CD4-positive, alpha-beta memory T cell (primary cell): ENCODE measurements at regions not wholly inside any gene's neighbourhood (a gene's known extent, or its start where the extent isn't known, plus 50 kb on each side); places are given as distances from the start of the nearest gene placed in this dataset.

Experiments used
- CTCF ChIA-PET: fragments of 350-600 bp; sonication (Branson Sonifier 250); formaldehyde crosslinking; loops from one replicate; lab custom pipeline; 2021; ENCODE audit warnings: inconsistent platforms; ENCODE audit not compliant: partially characterized antibody; lab: Charles Lee
- POLR2A ChIA-PET: fragments of 350-600 bp; sonication (Branson Sonifier 250); formaldehyde crosslinking; loops from one replicate; lab custom pipeline; 2021; ENCODE audit not compliant: partially characterized antibody; lab: Charles Lee
- DNase-seq, 5 donors: peaks; one replicate each; pipeline versions ENCODE4 v3.0.0 to v3.0.0-alpha.2; 2020 to 2022; ENCODE audit warnings: mixed read lengths in 1 of 5
- H3K27ac ChIP-seq: one replicate; pipeline ENCODE4 v1.7.0; 2013; ENCODE audit warnings: low read depth, low read length
- H3K27me3 ChIP-seq: 2 replicates; pipeline ENCODE4 v1.7.0; 2013; ENCODE audit warnings: mild to moderate bottlenecking, low read length, moderate library complexity; ENCODE audit not compliant: insufficient read depth
- H3K36me3 ChIP-seq: 2 replicates; pipeline ENCODE4 v1.7.0; 2013; ENCODE audit warnings: mild to moderate bottlenecking, low read length, moderate library complexity; ENCODE audit not compliant: insufficient read depth
- H3K4me1 ChIP-seq: 2 replicates; pipeline ENCODE4 v1.7.0; 2013; ENCODE audit warnings: mild to moderate bottlenecking, low read length, moderate library complexity; ENCODE audit not compliant: insufficient read depth
- H3K4me3 ChIP-seq, 2 donors: one replicate each; pipeline ENCODE4 v1.7.0; 2013; ENCODE audit warnings: low read length in 2 of 2, mild to moderate bottlenecking in 1 of 2
- H3K9me3 ChIP-seq, 2 donors: one replicate each; pipeline ENCODE4 v1.7.0; 2013; ENCODE audit warnings: low read length in 2 of 2, control low read depth in 1 of 2; ENCODE audit not compliant: control insufficient read depth in 1 of 2
- H3K27ac Mint-ChIP-seq, 7 donors: one replicate each; pipeline ENCODE4 v1.8.0; 2020 to 2021; ENCODE audit warnings: mixed read lengths in 7 of 7, mild to moderate bottlenecking in 6 of 7, inconsistent platforms in 3 of 7, moderate library complexity in 3 of 7
- H3K27me3 Mint-ChIP-seq, 2 donors: one replicate each; pipeline ENCODE4 v1.8.0; 2020 to 2021; ENCODE audit warnings: mixed read lengths in 2 of 2
- H3K36me3 Mint-ChIP-seq, 2 donors: one replicate each; pipeline ENCODE4 v1.8.0; 2020 to 2021; ENCODE audit warnings: mixed read lengths in 2 of 2, inconsistent platforms in 1 of 2, mild to moderate bottlenecking in 1 of 2
- H3K4me1 Mint-ChIP-seq, 4 donors: one replicate each; pipeline ENCODE4 v1.8.0; 2020 to 2021; ENCODE audit warnings: mixed read lengths in 4 of 4, mild to moderate bottlenecking in 1 of 4
- H3K4me3 Mint-ChIP-seq, 8 donors: one replicate each; pipeline ENCODE4 v1.8.0; 2020 to 2021; ENCODE audit warnings: mixed read lengths in 8 of 8, mild to moderate bottlenecking in 7 of 8, moderate library complexity in 6 of 8, inconsistent platforms in 3 of 8
- H3K9me3 Mint-ChIP-seq, 8 donors: one replicate each; pipeline ENCODE4 v1.8.0; 2020 to 2021; ENCODE audit warnings: mixed read lengths in 8 of 8, mild to moderate bottlenecking in 5 of 8, inconsistent platforms in 3 of 8, moderate library complexity in 1 of 8
- intact Hi-C: fragments of 100-400 bp; cut with micrococcal nuclease; formaldehyde crosslinking; loops from one replicate; pipeline ENCODE4 v1.15.1; 2023

DNA sequence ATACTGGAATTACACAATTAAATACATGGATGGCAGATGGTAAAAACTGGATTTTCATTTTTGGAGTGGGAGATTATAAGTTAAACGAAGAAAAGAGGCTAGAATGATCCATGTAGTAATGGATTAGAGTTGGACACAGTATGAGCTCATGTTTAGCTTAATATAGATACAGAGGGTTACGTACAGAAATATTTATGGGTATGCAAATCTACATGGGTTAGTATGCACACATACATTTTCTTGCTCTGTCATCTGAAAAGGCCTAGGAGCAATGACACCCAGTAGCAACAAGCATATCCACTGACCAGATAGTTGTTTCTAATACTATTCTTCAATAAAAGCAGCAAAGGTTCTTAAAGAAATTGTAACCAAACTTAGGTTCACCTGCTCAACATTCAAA lies 366.4 kb downstream of the SEMA3D start:
- Mint-ChIP-seq H3K36me3 (no peaks in the 10 kb centered on the region), H3K27me3 (no peaks in the 10 kb centered on the region), H3K4me3 (no peak overlapping the region), H3K4me1 (no peaks in the 10 kb centered on the region), H3K9me3 (peaks cover 2 to 14% (median 6%) of the 10 kb centered on the region in 8 donors), H3K27ac (no peak overlapping the region)
- intact Hi-C loops = no loop called here
- ChIA-PET CTCF (no interaction called here), POLR2A (no interaction called here)
- no peak overlapping the region for H3K4me3 ChIP-seq
- H3K4me1 ChIP-seq = no peaks in the 10 kb centered on the region
- no peaks in the 10 kb centered on the region for H3K9me3 ChIP-seq
- no peak overlapping the region for H3K27ac ChIP-seq
- no peaks in the 10 kb centered on the region for H3K27me3 ChIP-seq
- DNase-seq = no peak
- H3K36me3 ChIP-seq = no peaks in the 10 kb centered on the region

- Histone ChIP-seq H3K9me3 (no peaks in the 10 kb centered on the region), H3K27me3 (no peaks in the 10 kb centered on the region), H3K4me3 (no peak overlapping the region), H3K36me3 (no peaks in the 10 kb centered on the region), H3K27ac (no peak overlapping the region), H3K4me1 (no peaks in the 10 kb centered on the region)
- H3K27ac Mint-ChIP-seq = no peak overlapping the region
- intact Hi-C loops = no loop called here
- H3K4me1 Mint-ChIP-seq = no peaks in the 10 kb centered on the region
- H3K27me3 Mint-ChIP-seq = no peaks in the 10 kb centered on the region
- ChIA-PET CTCF (no interaction called here), POLR2A (no interaction called here)
- H3K4me3 Mint-ChIP-seq = no peak overlapping the region
- no peak for DNase-seq
- H3K36me3 Mint-ChIP-seq = no peaks in the 10 kb centered on the region
- peaks cover 2 to 9% (median 3%) of the 10 kb centered on the region in 8 donors for H3K9me3 Mint-ChIP-seq
Observed at GRCh38 chr7:84817016-84817415, 369.8 kb downstream of the SEMA3D start.

DNA sequence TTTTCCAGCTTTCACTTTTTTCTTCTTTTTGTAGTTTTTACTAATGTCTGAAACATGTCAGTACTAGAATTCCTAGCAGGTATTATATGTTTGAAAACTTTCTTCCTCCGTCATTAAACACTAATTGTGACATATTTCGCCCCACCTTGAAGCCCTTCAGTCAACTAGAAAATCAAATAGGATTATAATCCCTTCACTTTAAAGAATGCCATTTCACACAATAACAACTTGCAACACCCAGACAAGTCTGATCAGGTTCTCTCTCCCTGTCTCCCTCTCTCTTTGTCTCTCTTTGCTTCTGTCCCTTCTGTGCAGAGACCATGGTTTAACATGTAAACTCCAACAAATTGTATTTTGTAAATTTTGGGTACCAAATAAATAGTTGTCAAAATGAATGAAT lies 373.5 kb downstream of the SEMA3D start:
- H3K4me1 Mint-ChIP-seq = no peaks in the 10 kb centered on the region
- H3K27me3 Mint-ChIP-seq = no peaks in the 10 kb centered on the region
- Histone ChIP-seq H3K27me3 (no peaks in the 10 kb centered on the region), H3K9me3 (no peaks in the 10 kb centered on the region), H3K36me3 (no peaks in the 10 kb centered on the region), H3K4me1 (no peaks in the 10 kb centered on the region), H3K4me3 (no peak overlapping the region), H3K27ac (no peak overlapping the region)
- ChIA-PET POLR2A (no interaction called here), CTCF (no interaction called here)
- peaks cover 0 to 9% (median 3%) of the 10 kb centered on the region in 8 donors for H3K9me3 Mint-ChIP-seq
- H3K36me3 Mint-ChIP-seq = no peaks in the 10 kb centered on the region
- DNase-seq = no peak
- no peak overlapping the region for H3K4me3 Mint-ChIP-seq
- H3K27ac Mint-ChIP-seq = no peak overlapping the region
- intact Hi-C loops = no loop called here

DNA sequence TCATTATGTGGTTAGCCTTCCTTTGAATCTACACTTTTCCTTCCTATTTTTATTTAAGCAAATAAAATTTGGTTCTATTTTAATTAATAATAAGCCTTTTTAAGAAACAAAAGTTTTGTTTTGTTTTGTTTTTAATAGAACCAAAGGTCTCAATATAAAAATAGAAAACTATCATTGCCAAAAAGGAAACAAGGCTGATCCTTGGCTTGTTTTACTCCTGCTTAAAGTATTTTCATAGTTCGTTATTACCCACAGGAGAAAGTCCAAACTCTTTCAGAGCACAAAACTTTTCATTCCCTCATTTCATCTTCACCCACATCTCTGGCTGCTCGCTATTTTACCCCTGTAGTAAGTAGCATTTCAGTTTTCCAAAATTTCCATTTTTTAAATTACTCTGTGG lies 374.8 kb downstream of the SEMA3D start:
- Histone ChIP-seq H3K36me3 (no peaks in the 10 kb centered on the region), H3K9me3 (no peaks in the 10 kb centered on the region), H3K4me3 (no peak overlapping the region), H3K27ac (no peak overlapping the region), H3K27me3 (no peaks in the 10 kb centered on the region), H3K4me1 (no peaks in the 10 kb centered on the region)
- Mint-ChIP-seq H3K27ac (no peak overlapping the region), H3K4me3 (no peak overlapping the region), H3K27me3 (no peaks in the 10 kb centered on the region), H3K36me3 (no peaks in the 10 kb centered on the region), H3K4me1 (no peaks in the 10 kb centered on the region), H3K9me3 (peaks cover 0 to 17% (median 4%) of the 10 kb centered on the region in 8 donors)
- DNase-seq = no peak
- CTCF ChIA-PET = no interaction called here
- intact Hi-C loops = no loop called here
- POLR2A ChIA-PET = no interaction called here

- CTCF ChIA-PET = no interaction called here
- no peaks in the 10 kb centered on the region for H3K27me3 ChIP-seq
- H3K36me3 Mint-ChIP-seq = no peaks in the 10 kb centered on the region
- H3K9me3 ChIP-seq = no peaks in the 10 kb centered on the region
- H3K9me3 Mint-ChIP-seq = peaks cover 0 to 17% (median 4%) of the 10 kb centered on the region in 8 donors
- H3K4me3 ChIP-seq = no peak overlapping the region
- no peak for DNase-seq
- no peaks in the 10 kb centered on the region for H3K36me3 ChIP-seq
- intact Hi-C loops = no loop called here
- H3K4me3 Mint-ChIP-seq = no peak overlapping the region
- H3K27ac Mint-ChIP-seq = no peak overlapping the region
- H3K4me1 ChIP-seq = no peaks in the 10 kb centered on the region
- H3K27ac ChIP-seq = no peak overlapping the region
- no peaks in the 10 kb centered on the region for H3K27me3 Mint-ChIP-seq
- POLR2A ChIA-PET = no interaction called here
- no peaks in the 10 kb centered on the region for H3K4me1 Mint-ChIP-seq
Observed at GRCh38 chr7:84811362-84811761, 375.5 kb downstream of the SEMA3D start.

GRCh38 chr7:84809877-84810276 lies 377.0 kb downstream of the SEMA3D start:
- intact Hi-C loops = no loop called here
- no peak overlapping the region for H3K27ac Mint-ChIP-seq
- Histone ChIP-seq H3K4me3 (no peak overlapping the region), H3K27ac (no peak overlapping the region), H3K36me3 (no peaks in the 10 kb centered on the region), H3K9me3 (no peaks in the 10 kb centered on the region), H3K27me3 (no peaks in the 10 kb centered on the region), H3K4me1 (no peaks in the 10 kb centered on the region)
- no peaks in the 10 kb centered on the region for H3K4me1 Mint-ChIP-seq
- H3K27me3 Mint-ChIP-seq = no peaks in the 10 kb centered on the region
- peaks cover 0 to 17% (median 7%) of the 10 kb centered on the region in 8 donors for H3K9me3 Mint-ChIP-seq
- ChIA-PET CTCF (no interaction called here), POLR2A (no interaction called here)
- H3K36me3 Mint-ChIP-seq = no peaks in the 10 kb centered on the region
- H3K4me3 Mint-ChIP-seq = no peak overlapping the region
- DNase-seq = no peak

GRCh38 chr7:84803979-84804378 lies 382.9 kb downstream of the SEMA3D start:
- no peak overlapping the region for H3K27ac Mint-ChIP-seq
- DNase-seq = no peak
- intact Hi-C loops = no loop called here
- no peaks in the 10 kb centered on the region for H3K9me3 ChIP-seq
- POLR2A ChIA-PET = no interaction called here
- CTCF ChIA-PET = no interaction called here
- H3K36me3 ChIP-seq = no peaks in the 10 kb centered on the region
- no peaks in the 10 kb centered on the region for H3K36me3 Mint-ChIP-seq
- H3K4me1 ChIP-seq = no peaks in the 10 kb centered on the region
- no peak overlapping the region for H3K4me3 ChIP-seq
- no peak overlapping the region for H3K4me3 Mint-ChIP-seq
- no peak overlapping the region for H3K27ac ChIP-seq
- H3K9me3 Mint-ChIP-seq = peaks cover 0 to 12% (median 5%) of the 10 kb centered on the region in 8 donors
- no peaks in the 10 kb centered on the region for H3K27me3 Mint-ChIP-seq
- no peaks in the 10 kb centered on the region for H3K4me1 Mint-ChIP-seq
- no peaks in the 10 kb centered on the region for H3K27me3 ChIP-seq

- no peak overlapping the region for H3K4me3 Mint-ChIP-seq
Observed at GRCh38 chr7:84801396-84801795, 385.5 kb downstream of the SEMA3D start.

More at GRCh38 chr7:84801396-84801795, 385.5 kb downstream of the SEMA3D start:
- Mint-ChIP-seq H3K27me3 (no peaks in the 10 kb centered on the region), H3K36me3 (no peaks in the 10 kb centered on the region), H3K9me3 (peaks cover 0 to 17% (median 8%) of the 10 kb centered on the region in 8 donors), H3K27ac (no peak overlapping the region), H3K4me1 (no peaks in the 10 kb centered on the region)
- DNase-seq = no peak
- intact Hi-C loops = no loop called here
- Histone ChIP-seq H3K4me3 (no peak overlapping the region), H3K4me1 (no peaks in the 10 kb centered on the region), H3K36me3 (no peaks in the 10 kb centered on the region), H3K27ac (no peak overlapping the region), H3K9me3 (no peaks in the 10 kb centered on the region), H3K27me3 (no peaks in the 10 kb centered on the region)
- ChIA-PET CTCF (no interaction called here), POLR2A (no interaction called here)
